Neural progenitor cell (in vitro differentiated cells): ENCODE measurements at regions not wholly inside any gene's neighbourhood (a gene's known extent, or its start where the extent isn't known, plus 50 kb on each side); places are given as distances from the start of the nearest gene placed in this dataset.

ENCODE experiments used
- DNase-seq: peaks from one replicate; pipeline ENCODE4 v3.0.0-alpha.2; 2016; ENCODE audit warnings: low spot score
- H2AFZ ChIP-seq: fragments of 200-600 bp; sonication (generic); replicated peaks from 2 replicates; pipeline ENCODE4 v1.6.1; 2016; ENCODE audit warnings: antibody characterized with exemption
- H3F3A ChIP-seq: fragments of 200-600 bp; sonication (generic); 2 replicates; pipeline ENCODE4 v1.6.1; 2016; ENCODE audit warnings: antibody characterized with exemption, low read depth
- H3K27ac ChIP-seq: fragments of 200-600 bp; sonication (generic); 2 replicates; pipeline ENCODE4 v1.5.1; 2016; ENCODE audit warnings: mild to moderate bottlenecking
- H3K27me3 ChIP-seq: fragments of 200-600 bp; sonication (generic); 2 replicates; pipeline ENCODE4 v1.6.1; 2016; ENCODE audit warnings: mild to moderate bottlenecking, moderate library complexity
- H3K36me3 ChIP-seq: fragments of 200-600 bp; sonication (generic); 2 replicates; pipeline ENCODE4 v1.5.1; 2016
- H3K4me1 ChIP-seq: fragments of 200-600 bp; sonication (generic); 2 replicates; pipeline ENCODE4 v1.6.1; 2016; ENCODE audit warnings: mixed run types
- H3K4me2 ChIP-seq: fragments of 200-600 bp; sonication (generic); 2 replicates; pipeline ENCODE4 v1.6.1; 2016
- H3K4me3 ChIP-seq: fragments of 200-600 bp; sonication (generic); 2 replicates; pipeline ENCODE4 v1.5.1; 2016
- H3K79me2 ChIP-seq: fragments of 200-600 bp; sonication (generic); 2 replicates; pipeline ENCODE4 v1.6.1; 2016; ENCODE audit warnings: low read depth
- H3K9ac ChIP-seq: fragments of 200-600 bp; sonication (generic); 2 replicates; pipeline ENCODE4 v1.6.1; 2016
- H3K9me3 ChIP-seq: fragments of 200-600 bp; sonication (generic); 2 replicates; pipeline ENCODE4 v1.5.1; 2016; ENCODE audit warnings: low read depth
- H4K20me1 ChIP-seq: fragments of 200-600 bp; sonication (generic); 2 replicates; pipeline ENCODE4 v1.6.1; 2016; ENCODE audit warnings: low read depth
- H3K27ac Mint-ChIP-seq: 3 replicates; pipeline ENCODE4 v1.8.0; 2021; ENCODE audit warnings: mixed read lengths
- H3K27me3 Mint-ChIP-seq: 2 replicates; pipeline ENCODE4 v1.8.0; 2022; ENCODE audit warnings: low read depth, mild to moderate bottlenecking, inconsistent platforms, moderate library complexity, mixed read lengths; ENCODE audit not compliant: insufficient read depth
- H3K36me3 Mint-ChIP-seq: 3 replicates; pipeline ENCODE4 v1.8.0; 2021; ENCODE audit warnings: mixed read lengths
- H3K4me1 Mint-ChIP-seq: 3 replicates; pipeline ENCODE4 v1.8.0; 2021; ENCODE audit warnings: mixed read lengths
- H3K4me3 Mint-ChIP-seq: 3 replicates; pipeline ENCODE4 v1.8.0; 2021; ENCODE audit warnings: mild to moderate bottlenecking, moderate library complexity, mixed read lengths
- H3K9me3 Mint-ChIP-seq: 3 replicates; pipeline ENCODE4 v1.8.0; 2020; ENCODE audit warnings: mixed read lengths
- EZH2 ChIP-seq: fragments of 200-600 bp; sonication (generic); IDR thresholded peaks from 2 replicates; pipeline ENCODE4 v1.6.1; 2017; ENCODE audit warnings: antibody characterized with exemption, mild to moderate bottlenecking, moderate library complexity
- EZH2phosphoT487 ChIP-seq: fragments of 200-600 bp; sonication (generic); IDR thresholded peaks from 2 replicates; pipeline ENCODE4 v1.6.1; 2017; ENCODE audit warnings: antibody characterized with exemption
- TF ChIP-seq, protein P1 (sequence below): fragments of 200-600 bp; sonication (generic); IDR thresholded peaks from 2 replicates; pipeline ENCODE4 v1.5.1; 2017; ENCODE audit warnings: antibody characterized with exemption, mild to moderate bottlenecking

DNA sequence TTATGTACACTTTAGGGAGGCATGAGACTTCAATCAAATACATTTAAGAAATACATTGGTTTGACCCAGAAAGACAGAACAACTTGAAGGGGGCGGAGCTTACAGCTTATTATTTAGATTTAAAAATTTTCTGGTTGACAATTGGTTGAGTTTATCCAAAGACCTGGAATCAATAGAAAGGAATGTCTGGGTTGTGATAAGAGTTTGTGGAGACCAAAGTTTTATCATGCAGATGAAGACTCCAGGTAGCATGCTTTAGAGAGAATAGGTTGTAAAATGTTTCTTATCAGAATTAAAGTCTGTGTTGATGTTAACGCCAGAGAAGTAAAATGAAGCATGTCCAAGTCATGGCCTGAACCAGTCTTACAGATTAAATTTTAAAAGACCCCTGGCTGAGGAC, 757.8 kb upstream of the ADGRB3 start:
- Histone ChIP-seq H3F3A (no peaks in the 10 kb centered on the region), H3K4me2 (no peak overlapping the region)
- H3K27ac Mint-ChIP-seq: no peak overlapping the region

DNA sequence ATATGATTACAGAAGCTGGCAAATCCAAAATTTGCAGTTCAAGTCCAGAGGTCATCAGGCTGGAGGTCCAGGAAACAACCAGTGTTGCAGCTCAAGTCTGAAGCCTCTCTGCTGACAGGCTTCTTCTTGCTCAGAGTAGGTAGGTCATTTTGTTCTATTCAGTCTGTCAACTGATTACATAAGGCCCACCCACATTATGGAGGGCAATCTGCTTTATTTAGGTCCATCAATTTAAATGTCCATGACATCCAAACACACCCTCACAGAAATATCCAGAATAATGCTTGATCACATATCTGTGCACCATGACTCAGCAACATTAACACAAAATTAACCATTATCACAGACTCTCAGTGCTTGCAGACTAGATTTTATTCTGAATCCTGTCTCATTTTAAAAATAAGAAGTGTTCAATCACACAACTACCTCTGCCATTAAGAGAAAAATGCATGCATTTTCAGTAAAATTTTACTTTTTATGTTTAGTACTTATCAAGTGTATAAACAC, 759.2 kb upstream of the ADGRB3 start:
- Histone ChIP-seq H3K36me3 (no peaks in the 10 kb centered on the region), H3K9ac (no peak overlapping the region), H4K20me1 (no peaks in the 10 kb centered on the region), H3K4me2 (no peak overlapping the region), H3K27me3 (no peaks in the 10 kb centered on the region), H3K9me3 (no peaks in the 10 kb centered on the region), H3K79me2 (no peaks in the 10 kb centered on the region), H2AFZ (no peak overlapping the region), H3K4me3 (no peak overlapping the region), H3K27ac (no peak overlapping the region), H3K4me1 (no peaks in the 10 kb centered on the region), H3F3A (no peaks in the 10 kb centered on the region)
- TF ChIP-seq EZH2phosphoT487: no peak
- TF ChIP-seq, protein P1, sequence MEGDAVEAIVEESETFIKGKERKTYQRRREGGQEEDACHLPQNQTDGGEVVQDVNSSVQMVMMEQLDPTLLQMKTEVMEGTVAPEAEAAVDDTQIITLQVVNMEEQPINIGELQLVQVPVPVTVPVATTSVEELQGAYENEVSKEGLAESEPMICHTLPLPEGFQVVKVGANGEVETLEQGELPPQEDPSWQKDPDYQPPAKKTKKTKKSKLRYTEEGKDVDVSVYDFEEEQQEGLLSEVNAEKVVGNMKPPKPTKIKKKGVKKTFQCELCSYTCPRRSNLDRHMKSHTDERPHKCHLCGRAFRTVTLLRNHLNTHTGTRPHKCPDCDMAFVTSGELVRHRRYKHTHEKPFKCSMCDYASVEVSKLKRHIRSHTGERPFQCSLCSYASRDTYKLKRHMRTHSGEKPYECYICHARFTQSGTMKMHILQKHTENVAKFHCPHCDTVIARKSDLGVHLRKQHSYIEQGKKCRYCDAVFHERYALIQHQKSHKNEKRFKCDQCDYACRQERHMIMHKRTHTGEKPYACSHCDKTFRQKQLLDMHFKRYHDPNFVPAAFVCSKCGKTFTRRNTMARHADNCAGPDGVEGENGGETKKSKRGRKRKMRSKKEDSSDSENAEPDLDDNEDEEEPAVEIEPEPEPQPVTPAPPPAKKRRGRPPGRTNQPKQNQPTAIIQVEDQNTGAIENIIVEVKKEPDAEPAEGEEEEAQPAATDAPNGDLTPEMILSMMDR: no peak
- no peak for TF ChIP-seq EZH2
- Mint-ChIP-seq H3K4me3 (no peak overlapping the region), H3K27me3 (no peaks in the 10 kb centered on the region), H3K36me3 (no peaks in the 10 kb centered on the region), H3K27ac (no peak overlapping the region), H3K9me3 (peaks cover 6% of the 10 kb centered on the region), H3K4me1 (no peaks in the 10 kb centered on the region)
- no peak for DNase-seq

More for the DNA sequence above, 757.8 kb upstream of the ADGRB3 start:
- Histone ChIP-seq H3K9me3 (no peaks in the 10 kb centered on the region), H4K20me1 (no peaks in the 10 kb centered on the region), H3K36me3 (no peaks in the 10 kb centered on the region), H3K4me3 (no peak overlapping the region), H3K79me2 (no peaks in the 10 kb centered on the region), H2AFZ (no peak overlapping the region), H3K4me1 (no peaks in the 10 kb centered on the region), H3K27ac (no peak overlapping the region), H3K27me3 (no peaks in the 10 kb centered on the region), H3K9ac (no peak overlapping the region)
- TF ChIP-seq, protein P1: no peak
- TF ChIP-seq EZH2 (no peak), EZH2phosphoT487 (no peak)
- Mint-ChIP-seq H3K4me3 (no peak overlapping the region), H3K27me3 (no peaks in the 10 kb centered on the region), H3K4me1 (no peaks in the 10 kb centered on the region), H3K36me3 (no peaks in the 10 kb centered on the region), H3K9me3 (peaks cover 5% of the 10 kb centered on the region)
- no peak for DNase-seq

DNA sequence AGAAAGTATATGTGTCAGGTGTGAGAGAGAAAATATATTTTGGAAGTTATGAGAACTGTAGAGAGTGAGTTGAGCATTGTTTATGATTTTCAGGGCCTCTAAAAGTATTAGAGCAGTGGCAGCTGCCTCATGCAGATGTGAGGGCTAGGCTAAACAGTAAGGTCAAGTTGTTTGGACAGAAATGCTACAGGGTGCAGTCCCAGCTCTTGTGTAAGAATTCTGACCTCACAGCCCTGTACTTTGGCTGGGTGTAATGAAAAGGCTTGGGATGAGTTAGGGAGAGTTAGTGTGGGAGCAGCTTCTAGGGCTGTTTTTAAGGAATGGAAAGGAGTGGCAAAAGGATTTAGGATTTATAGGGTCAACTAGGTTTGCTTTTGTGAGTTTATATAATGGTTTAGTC, 764.8 kb upstream of the ADGRB3 start:
- H3K4me2 ChIP-seq: no peak overlapping the region
- H3K36me3 ChIP-seq: no peaks in the 10 kb centered on the region
- no peaks in the 10 kb centered on the region for H3F3A ChIP-seq
- Mint-ChIP-seq H3K9me3 (peaks cover 6% of the 10 kb centered on the region), H3K36me3 (no peaks in the 10 kb centered on the region), H3K4me1 (no peaks in the 10 kb centered on the region), H3K4me3 (no peak overlapping the region), H3K27ac (no peak overlapping the region), H3K27me3 (no peaks in the 10 kb centered on the region)
- H3K79me2 ChIP-seq: no peaks in the 10 kb centered on the region
- H2AFZ ChIP-seq: no peak overlapping the region
- H3K4me1 ChIP-seq: no peaks in the 10 kb centered on the region
- no peak overlapping the region for H3K27ac ChIP-seq
- no peak overlapping the region for H3K9ac ChIP-seq
- H3K27me3 ChIP-seq: no peaks in the 10 kb centered on the region
- TF ChIP-seq EZH2phosphoT487 (no peak), EZH2 (no peak)
- TF ChIP-seq, protein P1: no peak
- no peak for DNase-seq
- H4K20me1 ChIP-seq: no peaks in the 10 kb centered on the region
- H3K4me3 ChIP-seq: no peak overlapping the region
- no peaks in the 10 kb centered on the region for H3K9me3 ChIP-seq
